ENCODE measurements at regions not wholly inside any gene's neighbourhood (a gene's known extent, or its start where the extent isn't known, plus 50 kb on each side); places are given as distances from the start of the nearest gene placed in this dataset.

GRCh38 chr9:87127543-87127942, 180.2 kb upstream of the GAS1 start:
- peaks cover 4% of the 10 kb centered on the region for H3K4me1 Mint-ChIP-seq
- intact Hi-C loops (cut with micrococcal nuclease), result no loop called here
- H3K27me3 Mint-ChIP-seq, result no peaks in the 10 kb centered on the region
- H3K36me3 Mint-ChIP-seq (ENCODE audit: low read depth), result no peaks in the 10 kb centered on the region
- no peak overlapping the region for H3K27ac Mint-ChIP-seq
- no peak overlapping the region for H3K4me3 Mint-ChIP-seq
- no peaks in the 10 kb centered on the region for H3K9me3 Mint-ChIP-seq
- no peak for DNase-seq

- no peak for DNase-seq
- H3K36me3 Mint-ChIP-seq (ENCODE audit: low read depth), result no peaks in the 10 kb centered on the region
- H3K27ac Mint-ChIP-seq, result no peak overlapping the region
- H3K27me3 Mint-ChIP-seq, result no peaks in the 10 kb centered on the region
- peaks cover 1% of the 10 kb centered on the region for H3K4me1 Mint-ChIP-seq
- no peak overlapping the region for H3K4me3 Mint-ChIP-seq
- no peaks in the 10 kb centered on the region for H3K9me3 Mint-ChIP-seq
- intact Hi-C loops (cut with micrococcal nuclease), result no loop called here
Measured at GRCh38 chr9:87127978-87128614, 180.8 kb upstream of the GAS1 start.

GRCh38 chr9:87128844-87129493, 181.7 kb upstream of the GAS1 start:
- Mint-ChIP-seq H3K27me3 (no peaks in the 10 kb centered on the region), H3K4me3 (no peak overlapping the region), H3K9me3 (no peaks in the 10 kb centered on the region), H3K36me3 (ENCODE audit: low read depth) (no peaks in the 10 kb centered on the region), H3K4me1 (no peaks in the 10 kb centered on the region), H3K27ac (no peak overlapping the region)
- DNase-seq, result no peak
- intact Hi-C loops (cut with micrococcal nuclease), result no loop called here

- Mint-ChIP-seq H3K4me1 (no peaks in the 10 kb centered on the region), H3K27me3 (no peaks in the 10 kb centered on the region), H3K36me3 (ENCODE audit: low read depth) (no peaks in the 10 kb centered on the region), H3K27ac (no peak overlapping the region), H3K9me3 (no peaks in the 10 kb centered on the region), H3K4me3 (no peak overlapping the region)
- DNase-seq, result no peak
- intact Hi-C loops (cut with micrococcal nuclease), result no loop called here
Measured at GRCh38 chr9:87135074-87135473, 187.8 kb upstream of the GAS1 start.

GRCh38 chr9:87137718-87138117, 190.4 kb upstream of the GAS1 start:
- intact Hi-C loops (cut with micrococcal nuclease), result no loop called here
- Mint-ChIP-seq H3K4me1 (no peaks in the 10 kb centered on the region), H3K9me3 (no peaks in the 10 kb centered on the region), H3K27me3 (no peaks in the 10 kb centered on the region), H3K36me3 (ENCODE audit: low read depth) (no peaks in the 10 kb centered on the region), H3K27ac (no peak overlapping the region), H3K4me3 (no peak overlapping the region)
- no peak for DNase-seq

GRCh38 chr9:87138128-87139040, 191.1 kb upstream of the GAS1 start:
- H3K4me1 Mint-ChIP-seq, result no peaks in the 10 kb centered on the region
- H3K27me3 Mint-ChIP-seq, result no peaks in the 10 kb centered on the region
- H3K9me3 Mint-ChIP-seq, result no peaks in the 10 kb centered on the region
- DNase-seq, result no peak
- H3K4me3 Mint-ChIP-seq, result no peak overlapping the region
- intact Hi-C loops (cut with micrococcal nuclease), result no loop called here
- no peak overlapping the region for H3K27ac Mint-ChIP-seq
- H3K36me3 Mint-ChIP-seq (ENCODE audit: low read depth), result no peaks in the 10 kb centered on the region

GRCh38 chr9:87139099-87139730, 191.9 kb upstream of the GAS1 start:
- intact Hi-C loops (cut with micrococcal nuclease), result no loop called here
- Mint-ChIP-seq H3K36me3 (ENCODE audit: low read depth) (no peaks in the 10 kb centered on the region), H3K4me1 (no peaks in the 10 kb centered on the region), H3K4me3 (no peak overlapping the region), H3K27ac (no peak overlapping the region), H3K9me3 (no peaks in the 10 kb centered on the region), H3K27me3 (no peaks in the 10 kb centered on the region)
- DNase-seq, result no peak

GRCh38 chr9:87140142-87140541, 192.8 kb upstream of the GAS1 start:
- intact Hi-C loops (cut with micrococcal nuclease), result no loop called here
- Mint-ChIP-seq H3K27me3 (no peaks in the 10 kb centered on the region), H3K4me1 (no peaks in the 10 kb centered on the region), H3K36me3 (ENCODE audit: low read depth) (no peaks in the 10 kb centered on the region), H3K4me3 (no peak overlapping the region), H3K27ac (no peak overlapping the region), H3K9me3 (no peaks in the 10 kb centered on the region)
- no peak for DNase-seq

GRCh38 chr9:87140605-87141109, 193.4 kb upstream of the GAS1 start:
- Mint-ChIP-seq H3K27ac (no peak overlapping the region), H3K9me3 (no peaks in the 10 kb centered on the region), H3K27me3 (no peaks in the 10 kb centered on the region), H3K4me1 (no peaks in the 10 kb centered on the region), H3K36me3 (ENCODE audit: low read depth) (no peaks in the 10 kb centered on the region), H3K4me3 (no peak overlapping the region)
- intact Hi-C loops (cut with micrococcal nuclease), result no loop called here
- DNase-seq, result no peak

GRCh38 chr9:87141124-87141523, 193.8 kb upstream of the GAS1 start:
- Mint-ChIP-seq H3K27ac (no peak overlapping the region), H3K36me3 (ENCODE audit: low read depth) (no peaks in the 10 kb centered on the region), H3K9me3 (no peaks in the 10 kb centered on the region), H3K4me1 (no peaks in the 10 kb centered on the region), H3K27me3 (peaks cover 2% of the 10 kb centered on the region), H3K4me3 (no peak overlapping the region)
- no peak for DNase-seq
- intact Hi-C loops (cut with micrococcal nuclease), result no loop called here

GRCh38 chr9:87146933-87147332, 199.6 kb upstream of the GAS1 start:
- no peak for DNase-seq
- intact Hi-C loops (cut with micrococcal nuclease), result no loop called here
- Mint-ChIP-seq H3K9me3 (no peaks in the 10 kb centered on the region), H3K27ac (no peak overlapping the region), H3K27me3 (peaks cover 27% of the 10 kb centered on the region), H3K4me3 (no peak overlapping the region), H3K36me3 (ENCODE audit: low read depth) (no peaks in the 10 kb centered on the region), H3K4me1 (peaks cover 2% of the 10 kb centered on the region)

GRCh38 chr9:87147839-87148238, 200.5 kb upstream of the GAS1 start:
- no peaks in the 10 kb centered on the region for H3K36me3 Mint-ChIP-seq (ENCODE audit: low read depth)
- H3K4me3 Mint-ChIP-seq, result no peak overlapping the region
- no peak overlapping the region for H3K27ac Mint-ChIP-seq
- H3K27me3 Mint-ChIP-seq, result peaks cover 27% of the 10 kb centered on the region
- no peak for DNase-seq
- peaks cover 2% of the 10 kb centered on the region for H3K4me1 Mint-ChIP-seq
- intact Hi-C loops (cut with micrococcal nuclease), result no loop called here
- no peaks in the 10 kb centered on the region for H3K9me3 Mint-ChIP-seq

- Mint-ChIP-seq H3K36me3 (ENCODE audit: low read depth) (no peaks in the 10 kb centered on the region), H3K9me3 (no peaks in the 10 kb centered on the region), H3K4me3 (peak overlapping the region; percentile 15), H3K27ac (no peak overlapping the region), H3K27me3 (peaks cover 27% of the 10 kb centered on the region), H3K4me1 (peaks cover 2% of the 10 kb centered on the region)
- intact Hi-C loops (cut with micrococcal nuclease), result no loop called here
- no peak for DNase-seq
Measured at GRCh38 chr9:87148331-87149104, 201.2 kb upstream of the GAS1 start.

Data from activated CD4-positive, alpha-beta T cell treated with anti-CD3 and anti-CD28 coated beads, Interleukin-2, amount 10 ng/mL, durations not matched to agents 24 days and 14 days (primary cell).